B cell (primary cell): ENCODE measurements at regions not wholly inside any gene's neighbourhood (a gene's known extent, or its start where the extent isn't known, plus 50 kb on each side); places are given as distances from the start of the nearest gene placed in this dataset.

Experiments used
- CTCF ChIP-seq: fragments of 200-600 bp; IDR thresholded peaks from one replicate; pipeline ENCODE4 v1.8.0; 2022; ENCODE audit warnings: antibody characterized with exemption, mild to moderate bottlenecking
- EZH2 ChIP-seq: IDR thresholded peaks from 2 replicates; pipeline ENCODE4 v1.6.1; 2012; ENCODE audit warnings: borderline replicate concordance, low read depth, mild to moderate bottlenecking, moderate library complexity, low read length; ENCODE audit not compliant: insufficient read depth, poor library complexity, severe bottlenecking

GRCh38 chr2:185567196-185567595 is 171.4 kb upstream of the FSIP2 start:
- TF ChIP-seq CTCF (no peak), EZH2 (no peak)
